ENCODE measurements at regions not wholly inside any gene's neighbourhood (a gene's known extent, or its start where the extent isn't known, plus 50 kb on each side); places are given as distances from the start of the nearest gene placed in this dataset.

GRCh38 chr3:94978084-94978483 is 915.2 kb downstream of the NSUN3 start:
- H3K4me2 ChIP-seq (ENCODE audit: insufficient read depth in 1 of 2, low read depth in 2 of 2, low read length in 2 of 2), result no peak overlapping the region
- H2AK5ac ChIP-seq (ENCODE audit: low read depth, low read length), result no peak overlapping the region
- H3K23ac ChIP-seq (ENCODE audit: insufficient read length), result no peak overlapping the region
- no peak for FAIRE-seq
- H4K20me1 ChIP-seq (replicated peaks in 1 of 2; ENCODE audit: control insufficient read depth in 1 of 2, insufficient read depth in 2 of 2, low read length in 2 of 2), result no peaks in the 10 kb centered on the region
- H3K79me1 ChIP-seq (ENCODE audit: low read depth, low read length), result no peaks in the 10 kb centered on the region
- no peak overlapping the region for H3K4me3 ChIP-seq (ENCODE audit: extremely low read depth in 1 of 4, insufficient read depth in 2 of 4, low read depth in 3 of 4, low read length in 4 of 4)
- no peak overlapping the region for H2BK20ac ChIP-seq (ENCODE audit: low read length)
- H2BK15ac ChIP-seq (ENCODE audit: low read length), result no peak overlapping the region
- H3K79me2 ChIP-seq (ENCODE audit: control insufficient read depth in 1 of 2, insufficient read depth in 2 of 2, low read length in 2 of 2), result no peaks in the 10 kb centered on the region
- 0 out of 4 replicates have a peak, but pooled peaks cover 0 to 2% of the 10 kb centered on the region in 2 experiments for H3K9me3 ChIP-seq (ENCODE audit: insufficient read depth in 2 of 2, low read depth in 1 of 2, low read length in 1 of 2)
- H3K23me2 ChIP-seq (ENCODE audit: low read depth, low read length), result no peaks in the 10 kb centered on the region
- H2AFZ ChIP-seq (ENCODE audit: low read length), result 0 out of 2 replicates have a peak overlapping the region, but pooled peaks have one; percentile 39
- H3K9ac ChIP-seq (replicated peaks in 1 of 4; ENCODE audit: extremely low read depth in 1 of 4, low read depth in 3 of 4, low read length in 3 of 4), result no peak overlapping the region
- no peak overlapping the region for H3K56ac ChIP-seq (replicated peaks; ENCODE audit: insufficient read length, low read depth, low read length)
- H3K36me3 ChIP-seq (ENCODE audit: control insufficient read depth in 2 of 4, insufficient read depth in 4 of 4, low read length in 3 of 4), result no peaks in the 10 kb centered on the region
- H3K27me3 ChIP-seq (replicated peaks in 1 of 4; ENCODE audit: control insufficient read depth in 3 of 4, extremely low read depth in 1 of 4, insufficient read depth in 3 of 4, low read length in 3 of 4), result no peaks in the 10 kb centered on the region
- H3K4me1 ChIP-seq (replicated peaks in 1 of 4; ENCODE audit: control insufficient read depth in 3 of 4, insufficient read depth in 4 of 4, low read length in 3 of 4), result no peaks in the 10 kb centered on the region
- no peak for TF ChIP-seq TAF7 (optimal IDR thresholded peaks at IDR 0.05; ENCODE audit: borderline replicate concordance, low read depth, low read length)
- no peak for TF ChIP-seq NRF1 (IDR thresholded peaks at IDR 0.05; ENCODE audit: low read depth, low read length)
- no peak for TF ChIP-seq YY1 (IDR thresholded peaks at IDR 0.05; ENCODE audit: low read depth, low read length)
- TF ChIP-seq BRCA1 (IDR thresholded peaks at IDR 0.05; ENCODE audit: low read depth, low read length), result no peak
- no peak for TF ChIP-seq MAX (IDR thresholded peaks at IDR 0.05)
- no peak for TF ChIP-seq CBX8 (IDR thresholded peaks at IDR 0.05; ENCODE audit: borderline replicate concordance, low read depth, low read length)
- no peak for TF ChIP-seq EP300 (IDR thresholded peaks at IDR 0.05; ENCODE audit: borderline replicate concordance in 1 of 2, low read depth in 2 of 2, low read length in 2 of 2)
- no peak for TF ChIP-seq NANOG (IDR thresholded peaks at IDR 0.05; ENCODE audit: insufficient read depth, low read depth, low read length, poor library complexity, severe bottlenecking)
- TF ChIP-seq CREB1 (IDR thresholded peaks at IDR 0.05), result no peak
- TF ChIP-seq SUZ12 (IDR thresholded peaks at IDR 0.05; ENCODE audit: low read length), result no peak
- no peak for TF ChIP-seq SIX5 (IDR thresholded peaks at IDR 0.05; ENCODE audit: low read depth, low read length)
- no peak for TF ChIP-seq RNF2 (IDR thresholded peaks at IDR 0.05; ENCODE audit: borderline replicate concordance, low read depth, low read length, missing control alignments, poor library complexity, severe bottlenecking)
- no peak for TF ChIP-seq TEAD4 (IDR thresholded peaks at IDR 0.05; ENCODE audit: low read depth, low read length)
- H2BK12ac ChIP-seq (ENCODE audit: low read depth, low read length), result no peak overlapping the region
- POLR2A ChIA-PET (ENCODE audit: partially characterized antibody), result no interaction called here
- no peak overlapping the region for H4K5ac ChIP-seq (ENCODE audit: insufficient read length, low read depth, low read length)
- DNase-seq (ENCODE audit: low read depth in 1 of 2, low spot score in 2 of 2), result no peak
- H3K4ac ChIP-seq (replicated peaks; ENCODE audit: insufficient read length, low read depth, low read length), result no peak overlapping the region
- H3K18ac ChIP-seq (ENCODE audit: extremely low read depth, low read length), result no peak overlapping the region
- no peak overlapping the region for H4K8ac ChIP-seq (ENCODE audit: extremely low read depth, insufficient read depth, low read length)
- WGBS, 2 experiments (ENCODE audit: extremely low coverage in 1 of 2, insufficient coverage in 1 of 2, insufficient read length in 1 of 2, insufficient replicate concordance in 2 of 2, low coverage in 1 of 2, low lambda C conversion rate in 2 of 2, missing lambda C conversion rate in 1 of 2), result 87% methylated on average over 1 of the region's 1 CpG; no CpG with 5 or more reads in 1 of the 2 experiments
- H4K91ac ChIP-seq (replicated peaks; ENCODE audit: insufficient read length, low read length), result no peak overlapping the region
- H3K14ac ChIP-seq (ENCODE audit: insufficient read length), result no peak overlapping the region
- H2BK5ac ChIP-seq (ENCODE audit: low read depth, low read length), result no peak overlapping the region
- CTCF ChIA-PET (ENCODE audit: partially characterized antibody), result no interaction called here
- H2BK120ac ChIP-seq (replicated peaks; ENCODE audit: low read depth, low read length), result no peak overlapping the region
- H3K27ac ChIP-seq (ENCODE audit: low read depth, low read length), result no peak overlapping the region

Measured in H1 (cell line).